ENCODE measurements at regions not wholly inside any gene's neighbourhood (a gene's known extent, or its start where the extent isn't known, plus 50 kb on each side); places are given as distances from the start of the nearest gene placed in this dataset.

- Histone ChIP-seq H3K27ac (no peak overlapping the region), H3K36me3 (no peaks in the 10 kb centered on the region), H3K4me3 (no peak overlapping the region), H3K4me1 (no peaks in the 10 kb centered on the region), H3K27me3 (no peaks in the 10 kb centered on the region), H3K9me3 (no peaks in the 10 kb centered on the region)
- 46 to 60% methylated on average over 2 of the region's 2 CpGs for WGBS, 2 donors (ENCODE audit: low coverage in 1 of 2)
- intact Hi-C loops (cut with DNase I; ENCODE audit: low total_unique reads) (no loop called here), in situ Hi-C loops (cut with MboI; ENCODE audit: low pct_ligation_motif_present in 1 of 4, low pct_unique_long_range_greater_than_20kb in 1 of 4, low sequenced_read_pairs in 3 of 4) (no loop called here)
- TF ChIP-seq POLR2AphosphoS5 (IDR thresholded peaks at IDR 0.05) = no peak
- no peak for TF ChIP-seq EP300 (IDR thresholded peaks at IDR 0.05; ENCODE audit: low read depth)
- TF ChIP-seq CTCF (IDR thresholded peaks at IDR 0.05) = no peak
- no peak for TF ChIP-seq POLR2A (IDR thresholded peaks at IDR 0.05)
- DNase-seq = no peak
Observed at GRCh38 chr13:90806892-90807291, 540.6 kb upstream of the MIR17HG start.

GRCh38 chr13:90808838-90809237 lies 538.6 kb upstream of the MIR17HG start:
- no peak for TF ChIP-seq POLR2A (IDR thresholded peaks at IDR 0.05)
- TF ChIP-seq CTCF (IDR thresholded peaks at IDR 0.05) = no peak
- no peak for TF ChIP-seq EP300 (IDR thresholded peaks at IDR 0.05; ENCODE audit: low read depth)
- no peak for TF ChIP-seq POLR2AphosphoS5 (IDR thresholded peaks at IDR 0.05)
- in situ Hi-C loops (cut with MboI; ENCODE audit: low pct_ligation_motif_present in 1 of 4, low pct_unique_long_range_greater_than_20kb in 1 of 4, low sequenced_read_pairs in 3 of 4) = no loop called here

GRCh38 chr13:90824032-90824431 lies 523.5 kb upstream of the MIR17HG start:
- no peaks in the 10 kb centered on the region for H3K9me3 ChIP-seq
- WGBS, 2 donors (ENCODE audit: low coverage in 1 of 2) = 16 to 24% methylated on average over 2 of the region's 2 CpGs
- H3K4me3 ChIP-seq = no peak overlapping the region
- H3K4me1 ChIP-seq = no peaks in the 10 kb centered on the region
- TF ChIP-seq POLR2AphosphoS5 (IDR thresholded peaks at IDR 0.05) (no peak), EP300 (IDR thresholded peaks at IDR 0.05; ENCODE audit: low read depth) (no peak), CTCF (IDR thresholded peaks at IDR 0.05) (no peak), POLR2A (IDR thresholded peaks at IDR 0.05) (no peak)
- in situ Hi-C loops (cut with MboI; ENCODE audit: low pct_ligation_motif_present in 1 of 4, low pct_unique_long_range_greater_than_20kb in 1 of 4, low sequenced_read_pairs in 3 of 4) = no loop called here
- H3K27ac ChIP-seq = peak overlapping the region in 1 of 4 donors; percentile 38
- DNase-seq = no peak
- H3K36me3 ChIP-seq = no peaks in the 10 kb centered on the region
- H3K27me3 ChIP-seq = no peaks in the 10 kb centered on the region
- intact Hi-C loops (cut with DNase I; ENCODE audit: low total_unique reads) = no loop called here

More at GRCh38 chr13:90808838-90809237, 538.6 kb upstream of the MIR17HG start:
- intact Hi-C loops (cut with DNase I; ENCODE audit: low total_unique reads) = no loop called here
- Histone ChIP-seq H3K9me3 (no peaks in the 10 kb centered on the region), H3K4me1 (no peaks in the 10 kb centered on the region), H3K27me3 (no peaks in the 10 kb centered on the region), H3K27ac (no peak overlapping the region), H3K36me3 (no peaks in the 10 kb centered on the region), H3K4me3 (no peak overlapping the region)
- no peak for DNase-seq

GRCh38 chr13:90826688-90827087 lies 520.8 kb upstream of the MIR17HG start:
- H3K4me1 ChIP-seq = no peaks in the 10 kb centered on the region
- no peak overlapping the region for H3K4me3 ChIP-seq
- H3K36me3 ChIP-seq = no peaks in the 10 kb centered on the region
- in situ Hi-C loops (cut with MboI; ENCODE audit: low pct_ligation_motif_present in 1 of 4, low pct_unique_long_range_greater_than_20kb in 1 of 4, low sequenced_read_pairs in 3 of 4) = no loop called here
- DNase-seq = no peak
- H3K27ac ChIP-seq = no peak overlapping the region
- H3K27me3 ChIP-seq = no peaks in the 10 kb centered on the region
- intact Hi-C loops (cut with DNase I; ENCODE audit: low total_unique reads) = no loop called here
- no peaks in the 10 kb centered on the region for H3K9me3 ChIP-seq
- WGBS, 2 donors (ENCODE audit: low coverage in 1 of 2) = 87% methylated on average over 2 of the region's 2 CpGs; no CpG with 5 or more reads in 1 of the 2 donors
- TF ChIP-seq CTCF (IDR thresholded peaks at IDR 0.05) = no peak
- no peak for TF ChIP-seq EP300 (IDR thresholded peaks at IDR 0.05; ENCODE audit: low read depth)
- TF ChIP-seq POLR2A (IDR thresholded peaks at IDR 0.05) = no peak
- no peak for TF ChIP-seq POLR2AphosphoS5 (IDR thresholded peaks at IDR 0.05)
